ELR (cell line): ENCODE measurements at regions not wholly inside any gene's neighbourhood (a gene's known extent, or its start where the extent isn't known, plus 50 kb on each side); places are given as distances from the start of the nearest gene placed in this dataset.

Source experiments
- DNase-seq: peaks from one replicate; pipeline ENCODE4 v3.0.0-alpha.2; 2015; ENCODE audit warnings: low read depth

GRCh38 chr3:193827040-193827669, 234.1 kb downstream of the OPA1 start:
- no peak for DNase-seq

- no peak for DNase-seq
Observed at GRCh38 chr3:193827871-193828270, 234.9 kb downstream of the OPA1 start.

DNA sequence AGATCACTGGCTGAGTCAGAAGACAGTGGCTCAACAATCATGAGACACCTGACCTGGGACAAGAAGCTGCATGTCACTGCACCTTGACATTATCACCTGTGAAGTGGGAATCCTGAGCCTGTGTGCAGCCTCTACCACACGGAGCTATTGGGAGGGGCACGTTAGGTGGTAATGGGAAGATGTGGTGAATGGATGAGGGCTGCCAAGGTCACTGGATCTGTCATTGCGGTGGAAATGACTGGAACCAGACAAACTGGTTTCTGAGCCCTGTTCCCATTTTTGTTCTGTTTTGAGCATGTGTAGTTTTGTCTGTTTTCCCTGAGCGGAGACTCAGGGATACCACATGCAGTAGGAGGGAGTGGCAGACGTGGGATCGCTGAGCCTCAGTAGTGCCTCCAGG, 235.5 kb downstream of the OPA1 start:
- DNase-seq, result no peak

- peak; percentile 48 for DNase-seq
Observed at GRCh38 chr3:193829781-193830180, 236.8 kb downstream of the OPA1 start.

DNA sequence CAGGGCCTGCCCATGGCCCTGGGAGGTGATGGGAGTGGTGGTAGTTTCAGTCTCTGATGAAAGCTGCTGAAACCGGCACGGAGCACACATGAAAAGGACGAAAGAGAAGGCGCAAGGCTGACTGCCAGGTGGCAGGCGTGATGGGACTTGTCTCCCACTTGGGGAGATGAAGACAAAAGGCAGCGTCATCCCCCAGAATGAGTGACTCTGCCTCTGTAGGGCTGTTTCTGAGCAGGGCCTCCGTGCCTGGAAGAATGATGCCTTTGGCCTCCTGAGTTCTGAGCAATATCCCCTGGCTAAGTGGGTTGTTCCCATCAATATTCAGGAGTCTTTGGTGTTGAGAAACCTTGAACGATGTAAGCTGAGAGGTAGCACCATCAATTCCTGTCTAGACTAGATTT, 237.8 kb downstream of the OPA1 start:
- DNase-seq, result no peak

DNA sequence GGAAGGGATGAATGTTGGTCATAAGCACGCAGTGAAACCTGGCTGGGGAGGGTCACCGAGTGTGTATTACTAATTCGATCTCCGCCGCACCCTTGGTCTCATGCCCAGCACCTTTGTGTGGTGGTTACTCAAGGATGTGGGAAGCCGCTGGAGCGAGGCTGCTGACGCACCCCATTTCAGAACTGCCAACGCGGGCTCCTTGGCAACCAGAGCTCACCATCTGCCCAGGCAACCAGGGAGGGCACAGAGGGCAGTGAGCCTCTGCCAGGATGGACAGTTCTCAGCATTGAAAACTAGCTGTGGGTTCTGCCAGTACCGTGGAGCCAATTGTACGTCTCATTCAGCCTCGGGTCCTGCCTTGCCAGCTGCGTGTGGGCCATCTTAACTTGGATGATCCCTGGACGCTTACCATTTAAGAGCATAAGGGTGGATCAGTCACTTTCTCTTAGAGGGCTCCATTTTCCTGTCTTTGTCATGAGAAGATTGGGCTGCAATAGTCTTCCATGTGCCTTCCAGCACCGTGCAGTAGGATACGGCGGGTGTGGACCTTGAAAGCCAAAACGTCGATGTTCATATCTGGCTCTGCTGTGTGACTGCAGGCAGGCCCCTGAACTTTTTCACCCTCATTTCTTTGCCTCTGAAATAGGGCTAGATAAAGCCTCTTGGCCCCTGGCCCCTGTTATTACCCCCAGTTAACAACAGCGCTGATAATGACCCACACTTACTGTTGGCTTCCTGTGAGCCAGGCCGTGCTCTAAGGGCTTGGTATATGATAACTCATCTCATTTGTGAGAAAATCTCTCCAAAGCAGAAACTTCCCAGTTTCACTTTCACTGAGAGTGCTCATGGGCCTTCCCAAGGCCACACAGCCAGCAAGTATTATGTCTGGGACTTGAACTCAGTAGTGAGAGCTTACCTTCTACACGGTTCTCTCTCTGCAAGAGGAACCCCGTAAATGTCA, 238.8 kb downstream of the OPA1 start:
- no peak for DNase-seq

DNA sequence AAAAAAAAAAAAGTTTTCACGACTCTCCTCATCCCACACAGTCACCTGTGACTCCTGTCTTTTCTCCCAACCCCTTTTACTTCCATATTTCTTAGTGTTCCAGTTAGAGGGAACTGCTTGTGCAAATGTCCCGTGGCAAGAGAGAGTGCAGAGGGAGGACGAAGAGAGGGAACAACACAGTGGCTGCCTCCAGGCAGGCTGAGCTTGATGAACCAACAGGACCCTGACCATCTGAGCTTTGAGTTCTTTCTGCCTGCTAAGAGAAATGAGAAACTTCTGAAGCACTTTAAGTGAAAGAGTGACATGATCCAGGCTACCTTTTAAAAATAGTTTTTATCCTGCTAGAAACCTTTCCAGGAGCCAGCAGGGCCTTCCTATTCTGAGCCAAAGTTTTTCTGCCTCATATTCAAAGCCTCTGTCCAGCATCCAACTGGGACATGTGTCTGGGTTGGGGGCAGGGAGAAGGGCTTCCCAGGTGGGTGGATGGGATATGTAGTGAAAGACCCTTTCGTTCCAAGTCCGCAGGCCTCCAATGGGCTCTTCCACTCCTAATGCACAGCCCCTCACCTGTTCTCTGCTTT, 239.9 kb downstream of the OPA1 start:
- DNase-seq, result no peak

- no peak for DNase-seq
Observed at GRCh38 chr3:193833592-193833991, 240.6 kb downstream of the OPA1 start.

GRCh38 chr3:193835414-193835813, 242.4 kb downstream of the OPA1 start:
- DNase-seq, result no peak

DNA sequence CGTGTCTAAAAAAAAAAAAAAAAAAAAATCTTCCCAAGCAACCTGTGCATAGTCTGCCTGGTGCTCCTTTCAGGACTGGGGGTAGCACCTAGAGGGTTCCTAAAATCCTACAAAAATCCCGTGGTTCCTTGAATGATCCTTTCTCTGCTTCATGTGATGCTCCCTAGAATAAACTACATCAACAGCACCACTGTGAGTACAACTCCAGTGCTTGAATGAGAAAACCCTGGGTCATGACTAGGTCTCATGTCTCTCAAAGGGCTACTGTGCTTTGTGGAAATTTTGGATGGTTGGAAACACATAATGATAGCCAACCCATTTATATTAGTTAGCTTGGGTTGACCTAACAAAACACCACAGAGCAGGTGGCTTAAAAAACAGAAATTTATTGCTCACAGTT, 243.5 kb downstream of the OPA1 start:
- DNase-seq, result no peak

GRCh38 chr3:193836918-193837317, 243.9 kb downstream of the OPA1 start:
- no peak for DNase-seq

DNA sequence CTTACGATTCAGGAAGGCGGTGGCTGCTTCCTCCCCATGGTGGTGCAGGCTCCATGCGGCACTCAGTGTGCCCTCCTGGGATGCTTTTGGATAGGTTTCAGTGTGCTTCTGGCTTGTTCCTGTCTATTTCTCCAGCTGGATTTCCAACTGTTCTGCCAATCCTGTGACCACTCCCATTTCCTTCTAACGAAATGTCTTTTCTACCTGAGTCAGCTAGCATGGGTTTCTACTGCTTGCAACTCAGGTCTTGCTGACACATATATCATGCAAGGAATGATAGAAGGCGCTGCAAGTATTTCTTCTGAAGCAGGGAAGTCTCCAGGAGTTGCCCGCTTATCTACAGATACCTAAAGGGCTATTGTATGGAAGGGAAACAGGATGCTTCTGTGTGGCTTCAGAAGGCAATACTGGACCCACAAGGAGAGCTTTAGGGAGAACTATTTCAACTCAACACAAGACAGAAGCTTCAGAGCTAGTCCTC, 244.4 kb downstream of the OPA1 start:
- DNase-seq, result no peak

- no peak for DNase-seq
Observed at GRCh38 chr3:193840111-193840641, 247.2 kb downstream of the OPA1 start.

DNA sequence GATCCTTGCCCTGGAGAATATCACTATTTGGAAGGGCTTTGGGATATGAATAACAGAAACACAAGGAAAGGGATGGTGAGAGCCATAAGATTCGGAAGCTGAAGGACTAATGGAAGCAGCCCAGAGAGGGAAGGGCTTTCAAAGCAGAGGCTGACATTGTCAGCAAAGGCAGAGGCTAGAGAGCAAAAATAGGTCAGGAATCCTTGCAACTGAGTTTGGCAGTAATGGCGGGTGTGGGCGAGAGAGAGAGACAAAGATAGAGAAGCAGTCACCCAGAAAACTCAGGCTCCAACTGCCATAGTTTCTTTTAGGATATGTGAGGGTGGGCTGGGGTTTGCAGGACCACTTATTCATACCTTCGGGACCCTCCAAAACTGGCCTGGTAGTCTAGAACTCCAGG, 248.6 kb downstream of the OPA1 start:
- no peak for DNase-seq

- no peak for DNase-seq
Observed at GRCh38 chr3:193842029-193842798, 249.2 kb downstream of the OPA1 start.

- no peak for DNase-seq
Observed at GRCh38 chr3:193842832-193843473, 249.9 kb downstream of the OPA1 start.

DNA sequence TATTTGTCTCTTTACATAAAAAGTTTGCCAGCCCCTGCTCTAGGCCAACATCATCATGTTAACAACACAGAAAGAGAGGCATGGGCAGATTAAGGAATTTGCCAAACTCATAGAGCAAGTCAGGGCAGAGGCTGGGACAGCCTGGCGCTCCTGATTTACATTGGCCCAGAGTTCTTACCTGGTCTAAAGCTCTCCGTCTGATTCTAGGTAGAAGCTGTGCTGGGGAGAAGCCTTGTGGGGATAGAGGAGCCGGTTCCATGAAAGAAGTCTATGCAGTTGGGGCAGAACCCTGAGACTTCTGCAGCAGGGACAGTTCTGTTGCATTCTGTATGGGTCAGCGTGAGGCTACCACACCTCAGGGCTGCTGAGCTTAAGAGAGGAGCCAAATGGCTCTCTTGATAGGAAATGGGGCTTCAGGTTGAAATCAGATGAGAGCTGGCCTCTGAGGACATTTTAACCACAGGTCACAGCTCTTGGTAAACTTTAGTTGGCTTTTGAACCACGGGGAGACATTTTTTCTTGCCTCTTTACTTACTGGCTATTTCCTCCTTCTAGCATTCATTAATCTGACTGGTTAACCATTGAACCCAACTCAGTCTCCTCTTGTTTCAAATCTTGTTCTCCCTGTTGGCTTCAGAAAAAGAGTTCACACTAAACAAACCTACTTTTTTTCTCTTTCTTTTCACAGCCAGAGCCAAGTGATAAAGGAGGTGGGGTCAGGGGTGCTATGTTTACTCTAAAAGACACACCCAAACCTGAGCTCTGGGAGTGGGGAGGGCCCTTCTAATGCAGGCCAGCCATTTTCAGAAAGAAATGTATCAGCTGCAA, 250.7 kb downstream of the OPA1 start:
- DNase-seq, result no peak

DNA sequence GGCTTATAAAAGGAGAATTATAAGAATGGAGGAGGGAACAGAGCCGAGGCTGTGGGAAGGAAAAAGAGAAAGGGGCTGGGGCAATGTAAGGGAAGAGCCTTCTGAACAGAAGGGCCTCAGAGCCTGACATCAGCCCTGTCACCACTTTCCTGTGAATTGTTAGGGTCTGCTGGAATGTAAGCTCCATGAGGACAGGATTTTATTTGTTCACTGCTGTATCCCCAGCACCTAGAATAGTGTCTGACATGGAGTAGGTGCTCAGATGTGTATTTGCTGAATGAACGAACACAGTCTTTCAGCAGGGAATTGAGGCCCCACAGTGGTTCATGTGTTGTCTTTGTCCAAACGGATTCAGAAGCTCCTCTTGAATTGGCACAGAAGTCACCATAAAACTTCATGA, 251.5 kb downstream of the OPA1 start:
- no peak for DNase-seq

DNA sequence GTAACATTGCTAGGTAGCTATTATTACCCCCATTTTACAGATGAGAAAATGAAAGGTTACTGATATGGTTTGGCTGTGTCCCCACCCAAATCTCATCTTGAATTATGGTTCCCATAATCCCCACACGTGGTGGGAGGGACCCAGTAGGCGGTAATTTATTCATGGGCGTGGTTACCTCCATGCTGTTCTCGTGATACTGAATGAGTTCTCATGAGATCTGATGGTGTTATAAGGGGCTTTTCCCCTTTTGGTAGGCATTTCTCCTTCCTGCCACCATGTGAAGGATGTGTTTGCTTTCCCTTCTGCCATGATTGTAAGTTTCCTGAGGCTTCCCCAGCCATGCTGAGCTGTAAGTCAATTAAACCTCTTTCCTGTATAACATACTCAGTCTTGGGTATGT, 252.1 kb downstream of the OPA1 start:
- DNase-seq, result no peak

- DNase-seq, result no peak
Observed at GRCh38 chr3:193846569-193846968, 253.6 kb downstream of the OPA1 start.

GRCh38 chr3:193847402-193847801, 254.4 kb downstream of the OPA1 start:
- no peak for DNase-seq
